ENCODE measurements at regions not wholly inside any gene's neighbourhood (a gene's known extent, or its start where the extent isn't known, plus 50 kb on each side); places are given as distances from the start of the nearest gene placed in this dataset.
"Not testable (repeated sequence)": the region's sequence is repeated elsewhere in the genome, so short reads cannot be mapped to it uniquely, and the experiment has no call there.

DNA sequence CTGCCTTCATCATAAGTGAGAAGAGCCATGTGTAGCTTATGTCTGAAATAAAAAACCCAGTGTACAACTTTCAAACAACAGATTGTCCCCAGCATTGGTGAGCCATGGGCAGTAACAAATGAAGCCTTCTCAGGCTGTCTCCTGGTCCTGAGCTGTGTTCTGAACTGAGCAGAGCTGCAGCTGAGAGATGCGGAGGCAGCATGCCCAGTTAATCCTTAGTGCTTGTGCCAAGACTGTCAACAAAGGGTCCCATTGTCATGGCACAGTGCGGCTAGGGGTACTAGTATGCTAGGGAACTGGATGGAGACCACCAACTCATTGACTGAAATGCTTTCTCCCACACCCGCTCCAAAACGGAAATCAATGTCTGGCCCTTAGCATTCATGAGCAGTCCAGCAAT, 154.3 kb downstream of the RMST start:
- no peak for DNase-seq (ENCODE audit: low read depth)

DNA sequence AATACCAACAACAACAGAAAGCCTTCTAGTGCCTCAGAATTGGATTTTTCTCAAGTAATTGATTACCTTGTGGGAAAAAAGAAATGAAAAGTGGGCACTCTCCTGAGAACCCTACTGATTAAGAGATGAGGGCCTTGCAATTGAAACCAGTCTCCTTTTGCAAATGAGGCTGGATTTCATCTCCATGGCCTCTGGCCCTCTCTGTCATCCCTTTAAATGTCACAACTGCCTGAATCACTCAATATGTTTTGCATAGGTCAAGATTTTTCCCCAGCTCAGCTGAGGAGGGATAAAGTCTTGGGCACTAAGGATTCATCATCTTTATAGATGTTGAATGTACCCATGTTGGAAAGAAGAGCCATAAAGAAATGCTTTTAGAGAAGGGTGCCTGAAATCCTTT, 166.4 kb downstream of the RMST start:
- no peak for DNase-seq (ENCODE audit: low read depth)

DNA sequence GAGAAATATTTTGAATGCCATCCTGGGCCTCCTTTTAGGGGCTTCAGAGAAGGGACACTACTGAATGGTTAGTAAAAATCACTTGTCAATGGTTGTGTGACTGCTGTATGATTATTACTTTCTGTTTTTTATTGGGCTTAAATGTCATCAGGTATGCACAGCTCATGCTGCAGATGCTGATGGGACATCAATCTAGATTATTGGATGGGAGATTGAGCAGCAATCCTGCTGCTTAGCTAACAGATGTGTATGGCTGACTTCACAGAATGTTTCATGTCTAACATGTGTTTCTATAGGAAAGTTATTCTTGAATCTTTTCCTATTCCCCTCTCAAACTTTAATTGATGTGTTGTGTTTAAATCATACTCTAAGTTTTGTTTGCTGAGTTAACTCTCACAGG, 166.8 kb downstream of the RMST start:
- no peak for DNase-seq (ENCODE audit: low read depth)

DNA sequence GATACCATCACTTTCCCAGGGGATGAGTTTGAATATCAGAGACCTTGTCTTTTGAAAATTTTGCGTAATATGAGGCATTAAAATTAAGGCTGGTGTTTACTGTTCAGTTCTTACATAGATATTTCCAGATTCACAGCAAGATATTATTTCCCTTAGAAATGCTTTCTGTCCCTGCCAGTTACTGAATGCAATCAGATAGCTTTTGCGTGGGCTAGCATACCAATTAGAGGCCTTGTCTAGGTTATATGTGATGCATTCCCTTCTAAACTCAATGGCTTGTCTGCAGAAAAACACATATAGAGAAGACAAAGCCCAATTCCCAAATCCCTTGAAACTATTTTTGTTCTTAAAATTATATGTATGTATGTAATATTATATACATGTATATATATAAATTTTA, 167.8 kb downstream of the RMST start:
- DNase-seq (ENCODE audit: low read depth) = no peak

GRCh38 chr12:97630875-97631274, 168.3 kb downstream of the RMST start:
- DNase-seq (ENCODE audit: low read depth) = no peak

DNA sequence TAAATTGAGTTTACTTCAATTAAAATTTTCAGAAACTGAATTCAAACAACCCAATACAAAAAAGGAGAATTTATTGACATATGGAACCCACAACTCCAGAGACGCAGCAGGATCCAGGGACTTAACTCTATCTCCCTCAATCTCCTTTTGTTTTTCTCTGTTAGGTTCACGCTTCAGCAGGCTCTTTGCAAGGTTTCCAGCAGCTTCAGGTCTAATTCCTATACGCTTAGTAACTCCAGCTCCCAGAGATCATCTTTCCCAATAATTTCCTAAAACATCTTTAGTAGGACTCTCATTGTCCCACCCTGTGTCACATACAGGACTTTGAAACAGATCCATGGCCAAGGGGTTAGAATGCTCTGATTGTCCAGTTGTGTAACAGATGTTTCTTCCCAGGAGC, 175.2 kb downstream of the RMST start:
- no peak for DNase-seq (ENCODE audit: low read depth)

- no peak for DNase-seq (ENCODE audit: low read depth)
These were observed 176.1 kb downstream of the RMST start for GRCh38 chr12:97638739-97639138.

- no peak for DNase-seq (ENCODE audit: low read depth)
These were observed 177.1 kb downstream of the RMST start for GRCh38 chr12:97639702-97640101.

GRCh38 chr12:97640826-97641225, 178.2 kb downstream of the RMST start:
- no peak for DNase-seq (ENCODE audit: low read depth)

DNA sequence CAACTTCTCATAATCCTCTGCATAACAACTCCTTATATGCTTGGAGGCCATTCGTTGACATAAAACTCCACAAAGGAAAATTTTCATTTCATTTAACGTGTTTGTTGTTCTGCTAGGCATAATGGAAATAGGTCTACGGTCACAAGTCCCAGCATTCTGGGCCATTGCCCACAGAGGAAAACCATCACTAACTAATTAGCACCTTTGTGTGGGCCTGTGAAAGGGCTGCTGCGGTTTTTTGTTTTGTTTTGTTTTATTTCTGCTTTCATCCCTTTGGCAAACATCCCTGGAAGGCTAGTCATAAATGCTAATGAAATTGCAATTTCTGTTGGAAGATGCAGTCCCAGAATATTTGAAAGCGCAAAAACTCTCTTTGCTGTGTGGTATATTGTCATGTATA, 180.3 kb downstream of the RMST start:
- DNase-seq (ENCODE audit: low read depth) = no peak

DNA sequence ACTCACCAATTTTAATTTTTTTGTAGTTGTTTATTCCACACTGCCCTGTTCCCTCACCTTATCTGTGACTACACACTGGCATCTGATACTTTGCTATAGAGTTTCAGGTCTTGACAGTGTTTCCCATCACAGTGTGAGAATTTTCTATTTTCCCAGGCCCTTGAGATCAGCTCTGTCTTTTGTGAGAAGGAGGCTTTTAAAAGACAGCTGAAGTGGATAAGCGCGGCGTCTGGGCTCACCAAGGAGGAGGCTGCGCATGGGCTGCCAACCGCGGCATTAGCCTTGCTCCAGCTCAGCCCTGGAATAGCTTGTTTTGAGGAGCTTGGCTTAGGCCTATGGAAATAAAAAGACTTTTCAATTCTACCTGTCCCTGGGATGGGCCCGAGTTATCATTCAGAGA, 181.3 kb downstream of the RMST start:
- no peak for DNase-seq (ENCODE audit: low read depth)

- DNase-seq (ENCODE audit: low read depth) = no peak
These were observed 183.1 kb downstream of the RMST start for GRCh38 chr12:97645726-97646125.

- no peak for DNase-seq (ENCODE audit: low read depth)
These were observed 184.5 kb downstream of the RMST start for GRCh38 chr12:97647142-97647541.

GRCh38 chr12:97650242-97650641, 187.6 kb downstream of the RMST start:
- no peak for DNase-seq (ENCODE audit: low read depth)

DNA sequence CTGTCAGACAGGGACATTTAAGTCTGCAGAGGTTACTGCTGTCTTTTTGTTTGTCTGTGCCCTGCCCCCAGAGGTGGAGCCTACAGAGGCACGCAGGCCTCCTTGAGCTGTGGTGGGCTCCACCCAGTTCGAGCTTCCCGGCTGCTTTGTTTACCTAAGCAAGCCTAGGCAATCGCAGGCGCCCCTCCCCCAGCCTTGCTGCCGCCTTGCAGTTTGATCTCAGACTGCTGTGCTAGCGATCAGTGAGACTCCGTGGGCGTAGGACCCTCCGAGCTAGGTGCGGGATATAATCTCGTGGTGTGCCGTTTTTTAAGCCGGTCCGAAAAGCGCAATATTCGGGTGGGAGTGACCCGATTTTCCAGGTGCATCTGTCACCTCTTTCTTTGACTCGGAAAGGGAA, 193.9 kb downstream of the RMST start:
- DNase-seq (ENCODE audit: low read depth) = not testable (repeated sequence)

DNA sequence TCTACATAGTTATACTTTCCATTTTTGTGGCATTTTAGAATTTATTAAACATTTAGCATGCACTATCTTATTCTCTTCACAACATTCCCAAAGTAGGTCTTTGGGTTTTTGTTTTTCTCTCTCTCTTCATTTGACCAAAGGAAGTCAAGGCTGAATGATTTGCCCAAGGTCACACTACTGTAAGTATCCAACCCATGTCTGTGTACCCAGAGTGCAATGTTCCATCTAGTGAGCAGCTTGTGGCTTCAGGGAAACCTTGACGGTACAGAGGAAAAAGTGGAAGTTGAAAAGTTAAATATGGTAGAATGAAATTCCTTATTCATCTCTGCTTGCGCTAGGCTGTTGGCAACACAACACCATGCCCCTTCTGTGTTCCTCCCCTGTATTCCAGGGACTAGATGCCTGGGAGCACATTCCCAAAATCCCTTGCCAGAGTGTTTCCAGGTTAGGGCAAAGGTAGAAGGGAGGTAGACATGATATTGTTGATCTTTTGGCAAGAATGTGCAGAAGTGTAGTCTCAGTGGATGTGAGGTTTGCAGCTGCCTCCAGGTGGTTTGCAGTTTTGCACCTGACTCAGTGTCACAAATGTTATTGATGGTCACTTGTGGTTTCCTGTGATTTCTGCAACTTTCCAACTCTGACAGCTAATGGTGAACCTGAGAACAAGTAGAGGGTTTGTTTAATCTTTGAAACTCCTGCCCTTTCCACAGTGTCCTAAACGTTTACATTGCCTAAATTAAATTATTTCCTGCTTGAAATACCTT, 196.7 kb downstream of the RMST start:
- no peak for DNase-seq (ENCODE audit: low read depth)

DNA sequence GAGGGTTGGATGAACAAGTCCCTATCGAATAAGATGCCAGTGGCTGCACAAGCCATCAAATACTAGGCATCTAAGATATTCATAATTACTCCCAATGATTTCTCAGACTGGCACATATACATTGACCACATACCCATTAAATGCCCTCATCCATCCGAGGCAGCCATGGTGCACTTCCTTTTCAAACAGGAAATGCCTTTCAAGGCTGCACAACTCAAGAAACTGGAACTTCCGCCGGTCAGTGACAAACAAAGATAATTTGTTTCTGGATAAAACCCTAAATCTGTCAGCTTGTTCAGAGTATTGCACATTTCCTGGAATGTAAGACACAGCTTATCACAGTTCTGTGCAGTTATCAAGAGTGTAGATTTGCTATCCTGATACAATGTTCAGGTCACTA, 203.7 kb downstream of the RMST start:
- no peak for DNase-seq (ENCODE audit: low read depth)

- DNase-seq (ENCODE audit: low read depth) = no peak
These were observed 210.3 kb downstream of the RMST start for GRCh38 chr12:97672870-97673269.

- DNase-seq (ENCODE audit: low read depth) = no peak
These were observed 218.1 kb downstream of the RMST start for GRCh38 chr12:97680751-97681150.

DNA sequence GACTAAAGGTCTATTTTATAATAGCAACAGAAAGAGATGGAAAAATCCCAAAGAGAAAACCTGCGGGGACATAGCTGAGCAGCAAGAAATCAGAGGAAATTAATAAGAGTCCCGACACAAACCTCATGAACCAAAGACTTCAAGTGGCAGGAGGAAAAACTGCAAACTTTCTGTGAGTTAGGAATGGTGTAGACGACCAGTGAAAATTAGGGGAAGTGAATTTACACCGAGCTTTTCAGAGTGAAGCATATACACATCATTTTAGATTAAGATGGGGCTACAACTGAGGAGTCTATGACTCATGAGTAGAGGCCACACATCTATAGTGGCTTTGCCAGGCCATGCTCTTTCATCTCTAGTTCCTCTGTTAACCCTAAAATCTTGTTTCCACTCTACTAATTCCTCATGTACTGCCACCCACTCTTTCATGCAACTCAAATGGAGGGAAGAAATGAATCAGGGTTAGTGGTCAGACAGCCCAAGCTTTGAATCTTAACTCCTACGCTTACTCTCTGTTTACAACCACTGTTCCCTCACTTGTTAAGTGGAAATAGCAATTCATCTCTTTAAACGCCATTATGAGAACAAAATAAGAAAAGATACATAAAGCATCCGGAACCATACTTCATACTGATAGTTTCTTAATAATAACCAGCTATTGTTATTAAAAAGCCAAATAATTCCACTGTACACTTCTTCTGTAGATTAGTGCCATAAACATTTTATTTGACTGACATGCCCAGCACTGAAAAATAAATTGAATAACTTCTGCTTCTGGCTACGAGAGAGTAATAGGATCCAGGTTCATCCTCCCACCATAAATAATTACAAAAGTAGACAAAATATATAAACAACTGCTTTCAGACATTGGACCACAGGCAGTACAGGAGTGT, 219.3 kb downstream of the RMST start:
- no peak for DNase-seq (ENCODE audit: low read depth)

- DNase-seq (ENCODE audit: low read depth) = no peak
These were observed 222.8 kb downstream of the RMST start for GRCh38 chr12:97685360-97685759.

DNA sequence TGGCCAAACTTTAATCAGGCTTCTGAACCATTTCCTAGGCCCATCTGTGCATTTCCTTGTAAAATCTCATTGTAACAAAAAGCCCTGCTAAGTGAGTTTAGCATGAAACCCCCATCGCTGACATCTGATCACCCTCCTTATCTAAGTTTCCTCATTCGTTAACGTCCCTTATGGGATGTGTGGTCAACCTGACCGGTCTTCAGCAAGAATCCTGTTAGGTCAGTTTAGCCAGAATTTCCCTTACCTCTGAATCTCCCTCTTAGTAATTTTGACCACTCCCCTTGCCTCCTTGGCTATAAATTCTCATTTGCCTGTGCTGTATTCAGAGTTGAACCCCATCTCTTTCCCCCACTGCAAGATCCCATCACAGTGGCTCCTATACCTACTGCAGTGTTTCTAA, 239.3 kb downstream of the RMST start:
- DNase-seq (ENCODE audit: low read depth) = no peak

DNA sequence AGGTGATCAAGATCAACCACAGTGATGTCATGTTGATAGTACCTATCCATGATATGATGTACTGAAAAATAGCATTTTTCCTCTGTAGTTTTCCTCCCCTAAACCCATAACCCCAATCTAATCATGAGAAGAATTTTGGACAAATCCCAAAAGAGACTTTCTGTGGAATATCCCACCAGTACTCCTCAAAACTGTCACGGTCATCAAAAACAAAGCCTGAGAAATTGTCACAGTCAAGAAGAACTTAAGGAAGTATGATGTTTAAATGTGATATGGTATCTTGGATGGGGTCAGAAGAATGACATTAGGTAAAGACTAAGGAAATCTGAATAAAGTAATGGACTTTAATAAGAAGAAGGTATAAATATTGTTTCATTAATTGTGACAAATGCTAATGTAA, 248.8 kb downstream of the RMST start:
- DNase-seq (ENCODE audit: low read depth) = no peak

DNA sequence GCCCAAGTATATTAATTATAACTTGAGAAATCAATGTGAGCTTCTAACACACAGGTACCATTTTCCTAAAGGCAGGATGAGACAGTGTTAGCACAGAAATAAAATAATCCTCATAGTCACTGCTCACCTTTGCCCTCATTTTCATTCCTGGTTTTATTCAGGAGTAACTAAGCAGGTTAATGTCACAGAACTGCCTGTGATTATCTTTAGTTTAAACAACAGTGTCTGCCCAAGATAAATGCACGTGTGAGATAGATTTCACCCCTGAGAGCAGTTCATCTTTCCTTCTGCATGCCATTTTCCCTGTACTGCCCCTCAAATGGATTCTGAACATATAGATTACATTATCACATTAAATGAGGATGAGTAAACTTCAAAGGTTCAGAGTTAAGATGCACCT, 250.7 kb downstream of the RMST start:
- no peak for DNase-seq (ENCODE audit: low read depth)

Data from GM04503 (cell line).